GM12892 (cell line): ENCODE measurements at regions not wholly inside any gene's neighbourhood (a gene's known extent, or its start where the extent isn't known, plus 50 kb on each side); places are given as distances from the start of the nearest gene placed in this dataset.

Experiments
- DNase-seq: peaks from one replicate; pipeline ENCODE4 v3.0.0; 2011; ENCODE audit not compliant: insufficient read length
- FAIRE-seq: peaks from 2 replicates; lab custom pipeline; 2011; peaks lifted over from hg19 to GRCh38; lab: Jason Lieb, UNC
- POLR2A ChIP-seq: IDR thresholded peaks from 2 replicates; pipeline ENCODE4 v1.6.1; 2011; ENCODE audit warnings: low read depth, low read length, control low read depth
- POLR2AphosphoS5 ChIP-seq: IDR thresholded peaks from 2 replicates; pipeline ENCODE4 v1.6.1; 2011; ENCODE audit warnings: low read depth, low read length, control low read depth
- TAF1 ChIP-seq: IDR thresholded peaks from 2 replicates; pipeline ENCODE4 v1.6.1; 2011; ENCODE audit warnings: low read depth, mild to moderate bottlenecking, control low read depth, low read length, borderline replicate concordance

DNA sequence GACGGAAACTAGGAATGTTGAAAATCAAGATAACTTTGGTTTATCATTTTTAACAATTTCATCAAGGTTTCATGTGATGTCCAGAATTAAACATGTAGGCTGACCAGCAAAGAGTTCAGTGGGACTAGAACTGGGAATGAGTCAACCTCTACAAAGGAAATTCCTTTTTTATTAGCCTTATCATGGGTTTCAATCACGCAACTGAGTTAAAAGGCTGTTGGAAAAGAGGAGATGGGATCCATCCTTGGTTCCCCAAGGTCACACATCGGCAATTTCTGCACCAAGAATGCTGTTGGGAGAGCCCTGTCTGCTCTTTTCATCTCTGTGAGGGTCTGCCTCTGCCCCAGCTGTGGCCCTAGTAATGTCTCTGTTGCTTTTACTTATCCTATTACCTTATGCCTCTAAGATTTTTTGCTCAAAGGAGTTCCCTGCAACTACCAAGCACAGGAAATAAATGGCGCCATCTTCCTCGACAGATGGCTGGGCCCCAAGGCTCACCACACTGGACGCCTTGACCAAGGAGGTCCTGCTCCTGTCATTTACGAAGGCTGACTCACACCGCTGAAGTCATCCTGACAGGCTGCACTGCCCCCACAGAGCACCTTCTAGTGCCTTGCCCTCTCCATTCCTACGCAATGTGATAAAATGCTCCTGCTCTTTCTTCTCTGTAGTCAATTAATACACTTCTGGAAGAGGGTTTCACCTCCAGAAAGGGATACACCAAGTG is 367.4 kb downstream of the GXYLT1 start:
- DNase-seq (no peak), FAIRE-seq (no peak)
- TF ChIP-seq POLR2AphosphoS5 (no peak), POLR2A (no peak), TAF1 (no peak)

GRCh38 chr12:41772478-41772877 is 372.2 kb downstream of the GXYLT1 start:
- DNase-seq = no peak
- TF ChIP-seq POLR2AphosphoS5 (no peak), TAF1 (no peak), POLR2A (no peak)
- no peak for FAIRE-seq

DNA sequence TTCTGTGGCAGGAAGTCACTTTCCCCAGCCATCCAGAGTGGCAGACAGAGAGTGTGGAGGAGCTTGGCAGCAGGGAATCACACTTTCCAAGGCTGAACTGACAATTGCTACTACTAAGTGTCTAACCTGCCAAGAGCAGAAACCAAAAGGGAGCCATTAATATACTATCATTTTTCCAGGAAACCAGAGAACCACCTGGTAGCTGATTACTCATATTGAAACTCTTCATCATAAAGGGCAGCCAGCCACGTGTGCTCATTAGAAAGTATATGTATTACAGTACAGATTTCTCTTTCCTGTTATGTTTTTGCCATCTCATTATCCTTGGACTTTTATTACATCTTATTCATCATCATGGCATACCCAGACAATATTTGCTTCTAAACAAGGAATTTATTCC is 374.9 kb downstream of the GXYLT1 start:
- TF ChIP-seq POLR2AphosphoS5 (no peak), TAF1 (no peak), POLR2A (no peak)
- FAIRE-seq = no peak

DNA sequence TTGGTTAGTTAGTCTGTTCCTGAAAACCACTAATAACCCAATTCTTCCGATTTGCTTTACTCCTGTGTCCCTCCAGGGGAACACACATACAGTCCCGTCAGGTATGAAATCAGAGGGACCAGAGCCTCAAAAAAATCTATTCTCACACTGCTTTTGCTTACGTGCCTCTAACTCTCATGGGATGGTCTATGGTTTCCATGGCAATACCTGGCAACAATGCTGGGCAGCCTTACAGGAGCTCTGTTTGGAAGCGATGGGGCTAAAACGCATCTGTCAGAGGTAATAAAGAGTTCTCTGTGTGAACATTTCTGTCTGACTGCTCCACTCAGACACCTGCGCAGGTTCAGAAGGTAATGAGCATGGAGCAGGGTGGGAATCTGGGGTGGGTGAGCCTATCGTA is 376.2 kb downstream of the GXYLT1 start:
- FAIRE-seq (no peak), DNase-seq (no peak)
- TF ChIP-seq TAF1 = no peak
- TF ChIP-seq POLR2A = no peak
- no peak for TF ChIP-seq POLR2AphosphoS5

More for the DNA sequence above, 374.9 kb downstream of the GXYLT1 start:
- DNase-seq = no peak

GRCh38 chr12:41762691-41763090 is 382.0 kb downstream of the GXYLT1 start:
- TF ChIP-seq POLR2AphosphoS5 (no peak), TAF1 (no peak), POLR2A (no peak)
- FAIRE-seq = no peak
- no peak for DNase-seq

DNA sequence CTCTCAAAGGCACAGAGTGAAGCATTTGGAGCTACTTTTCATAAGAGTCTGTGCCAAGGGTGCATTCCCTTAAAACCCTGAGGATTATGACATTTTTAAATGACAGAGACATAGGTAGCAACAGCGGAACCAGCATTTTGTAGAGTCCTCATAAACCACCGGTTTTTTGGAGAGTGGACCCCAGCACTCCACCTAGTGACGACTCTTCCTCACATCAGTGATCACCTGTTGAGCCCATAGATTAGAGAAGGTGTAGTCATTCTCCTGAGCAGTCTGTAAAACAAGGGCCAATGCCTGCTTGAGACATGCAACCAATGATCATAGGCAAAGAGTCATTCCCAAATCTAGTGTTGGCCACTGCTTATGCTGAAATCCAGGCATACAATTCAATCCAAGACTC is 399.1 kb downstream of the GXYLT1 start:
- TF ChIP-seq POLR2A (no peak), TAF1 (no peak), POLR2AphosphoS5 (no peak)
- FAIRE-seq = no peak
- no peak for DNase-seq

DNA sequence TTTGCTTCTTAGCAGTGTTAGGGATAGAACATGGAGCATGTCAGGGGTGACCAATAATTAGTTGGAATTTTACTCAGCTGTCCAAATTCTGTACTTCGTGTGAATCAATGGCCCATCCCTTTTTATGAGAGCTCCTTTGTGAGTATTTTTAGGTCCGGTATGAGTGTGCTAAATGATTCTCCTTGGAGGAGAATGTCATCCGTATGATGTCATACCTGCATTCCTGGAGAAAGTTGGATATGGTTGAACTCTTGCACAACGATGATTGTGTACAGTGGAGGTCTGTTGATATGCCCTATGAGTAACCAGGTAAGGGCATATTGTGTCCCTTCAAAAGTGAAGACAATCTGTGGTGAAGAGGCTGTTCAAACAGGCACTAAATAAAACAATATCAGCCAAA is 400.8 kb downstream of the GXYLT1 start:
- no peak for DNase-seq
- FAIRE-seq = no peak
- TF ChIP-seq TAF1 (no peak), POLR2A (no peak), POLR2AphosphoS5 (no peak)

DNA sequence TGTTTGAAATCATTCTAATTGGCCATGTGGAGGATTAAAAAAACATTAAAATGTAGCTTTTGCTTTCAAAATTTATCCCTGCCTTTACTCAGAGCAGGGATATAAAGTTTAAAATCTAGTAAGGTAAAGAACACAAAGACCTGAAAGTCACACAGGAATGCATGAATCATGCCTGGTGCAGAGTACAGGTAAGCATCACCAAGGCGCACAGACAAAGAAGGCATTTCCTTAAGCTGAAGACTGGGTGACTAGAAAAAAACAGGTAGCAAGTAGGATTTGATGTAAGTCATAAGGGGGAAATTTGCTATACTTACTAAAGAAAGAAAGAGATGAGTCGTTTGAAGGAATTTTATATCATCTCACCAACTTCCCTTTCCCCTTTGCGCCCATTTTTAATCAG is 405.6 kb downstream of the GXYLT1 start:
- DNase-seq (no peak), FAIRE-seq (no peak)
- TF ChIP-seq POLR2AphosphoS5 = no peak
- no peak for TF ChIP-seq TAF1
- TF ChIP-seq POLR2A = no peak

- DNase-seq = no peak
- FAIRE-seq = no peak
- TF ChIP-seq POLR2A = no peak
- no peak for TF ChIP-seq TAF1
- no peak for TF ChIP-seq POLR2AphosphoS5
Observed at GRCh38 chr12:41737423-41737822, 407.3 kb downstream of the GXYLT1 start.

GRCh38 chr12:41736436-41736835 is 408.2 kb downstream of the GXYLT1 start:
- TF ChIP-seq POLR2A (no peak), POLR2AphosphoS5 (no peak), TAF1 (no peak)
- DNase-seq (no peak), FAIRE-seq (no peak)

DNA sequence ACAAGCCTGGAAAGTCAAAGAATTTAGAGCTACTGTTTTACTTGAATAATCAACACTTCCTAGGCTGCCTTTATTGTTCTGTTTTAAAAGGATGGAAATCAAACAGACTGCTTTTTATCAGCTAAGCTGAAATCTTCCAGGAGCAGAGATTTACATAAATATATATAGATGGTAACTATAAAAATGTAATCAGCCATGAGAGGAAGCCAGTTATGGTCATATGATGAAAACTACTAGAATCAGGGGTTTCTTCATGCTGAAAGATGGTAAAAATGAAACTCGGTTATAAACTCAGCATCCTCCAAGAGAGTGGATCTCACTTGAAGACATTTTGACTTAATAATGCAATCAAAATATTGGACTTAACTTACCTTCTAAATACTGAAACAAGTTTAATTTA is 413.0 kb downstream of the GXYLT1 start:
- FAIRE-seq (no peak), DNase-seq (no peak)
- no peak for TF ChIP-seq POLR2AphosphoS5
- no peak for TF ChIP-seq TAF1
- no peak for TF ChIP-seq POLR2A

- DNase-seq (no peak), FAIRE-seq (no peak)
- TF ChIP-seq POLR2A (no peak), POLR2AphosphoS5 (no peak), TAF1 (no peak)
Observed at GRCh38 chr12:41731061-41731460, 413.6 kb downstream of the GXYLT1 start.

DNA sequence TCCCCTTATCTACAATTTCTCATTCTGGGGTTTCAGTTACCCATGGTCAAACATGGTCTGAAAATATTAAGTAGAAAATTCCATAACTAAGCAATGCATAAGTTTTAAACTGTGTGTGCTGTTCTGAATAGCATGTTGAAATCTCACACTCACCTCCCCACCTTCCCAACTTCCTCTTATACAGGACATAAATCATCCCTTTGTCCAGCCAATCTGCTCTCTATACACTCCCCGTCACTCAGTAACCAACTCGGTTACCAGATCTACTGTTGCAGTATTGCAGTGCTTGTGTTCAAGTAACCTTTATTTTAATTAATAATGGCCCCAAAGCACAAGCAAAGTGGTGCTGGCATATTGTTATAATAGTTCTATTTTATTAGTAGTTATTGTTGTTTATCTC is 420.5 kb downstream of the GXYLT1 start:
- DNase-seq (no peak), FAIRE-seq (no peak)
- no peak for TF ChIP-seq POLR2AphosphoS5
- no peak for TF ChIP-seq POLR2A
- TF ChIP-seq TAF1 = no peak

DNA sequence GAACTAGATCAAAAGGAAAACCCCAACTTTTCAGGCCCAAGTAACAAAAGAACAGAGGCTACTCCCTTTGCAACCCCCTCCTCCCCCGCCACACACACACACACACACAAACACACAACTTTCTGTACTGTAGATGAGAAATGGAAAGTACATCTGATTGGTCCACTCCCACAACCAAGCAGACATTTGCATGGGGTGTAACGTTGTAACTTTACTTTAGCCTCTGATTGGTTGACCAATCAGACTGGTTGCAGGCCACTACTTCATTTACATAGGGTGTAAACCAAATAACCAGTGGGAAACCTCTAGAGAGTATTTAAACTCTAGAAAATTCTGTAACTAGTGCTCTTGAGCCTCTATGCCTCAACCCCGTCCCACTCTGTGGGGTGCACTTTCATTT is 425.5 kb downstream of the GXYLT1 start:
- TF ChIP-seq TAF1 = no peak
- no peak for TF ChIP-seq POLR2AphosphoS5
- no peak for TF ChIP-seq POLR2A
- DNase-seq (no peak), FAIRE-seq (no peak)

DNA sequence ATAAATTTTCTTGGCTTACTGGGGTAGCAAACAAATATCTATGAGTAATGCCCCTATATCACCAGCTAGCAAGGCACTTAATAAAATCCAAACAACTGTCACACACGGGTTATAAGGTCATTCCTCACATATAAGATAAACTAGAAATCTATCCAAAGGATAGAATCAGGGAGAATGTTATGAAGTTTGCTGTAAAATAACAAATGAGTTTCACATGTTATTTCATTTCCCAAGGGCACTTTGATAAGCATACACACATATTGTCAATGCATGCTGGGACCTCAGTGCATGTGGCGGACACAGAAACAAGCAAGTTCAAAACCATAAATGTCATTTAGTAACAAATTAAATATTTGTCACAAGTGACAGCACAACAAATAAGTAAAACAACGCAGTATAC is 429.4 kb downstream of the GXYLT1 start:
- DNase-seq = no peak
- TF ChIP-seq POLR2A = no peak
- TF ChIP-seq TAF1 = no peak
- no peak for TF ChIP-seq POLR2AphosphoS5
- FAIRE-seq = no peak
